Sigmoid colon (tissue), 4 donors: ENCODE measurements at regions not wholly inside any gene's neighbourhood (a gene's known extent, or its start where the extent isn't known, plus 50 kb on each side); places are given as distances from the start of the nearest gene placed in this dataset.

Experiments used
- CTCF ChIP-seq, 4 experiments: fragments of 450-650 bp in 3 of 4; fragments of 200-600 bp in 1 of 4; IDR thresholded peaks; one replicate each; pipeline ENCODE4 v1.5.1; 2016 to 2019; ENCODE audit warnings: antibody characterized with exemption in 4 of 4, mild to moderate bottlenecking in 3 of 4, moderate library complexity in 2 of 4
- POLR2A ChIP-seq, 2 donors: fragments of 450-650 bp; IDR thresholded peaks; one replicate each; pipeline ENCODE4 v1.6.1; 2016; ENCODE audit warnings: antibody characterized with exemption in 2 of 2, mild to moderate bottlenecking in 2 of 2, moderate library complexity in 2 of 2
- POLR2AphosphoS5 ChIP-seq, 4 donors: sonication (generic); formaldehyde crosslinking; IDR thresholded peaks; one replicate each; pipeline ENCODE4 v1.6.1; 2017; ENCODE audit warnings: antibody characterized with exemption in 4 of 4

- TF ChIP-seq POLR2A (IDR thresholded peaks at IDR 0.05), result no peak
- TF ChIP-seq CTCF (IDR thresholded peaks at IDR 0.05), result no peak
- TF ChIP-seq POLR2AphosphoS5 (IDR thresholded peaks at IDR 0.05), result peak in 1 of 4 donors; percentile 43
These were observed 223.8 kb downstream of the GLI2 start for GRCh38 chr2:120959426-120959825.
